ENCODE measurements at regions not wholly inside any gene's neighbourhood (a gene's known extent, or its start where the extent isn't known, plus 50 kb on each side); places are given as distances from the start of the nearest gene placed in this dataset.

GRCh38 chr2:128565441-128565840, 246.8 kb upstream of the HS6ST1 start:
- TF ChIP-seq CTCF (IDR thresholded peaks at IDR 0.05 in 4 of 5, conservative IDR thresholded peaks at IDR 0.05 in 1 of 5) (no peak), POLR2A (IDR thresholded peaks at IDR 0.05) (no peak)
